GM18951 (cell line): ENCODE measurements at regions not wholly inside any gene's neighbourhood (a gene's known extent, or its start where the extent isn't known, plus 50 kb on each side); places are given as distances from the start of the nearest gene placed in this dataset.
"Not testable (repeated sequence)": the region's sequence is repeated elsewhere in the genome, so short reads cannot be mapped to it uniquely, and the experiment has no call there.

Experiments used
- POLR2A ChIP-seq: IDR thresholded peaks from 4 replicates; pipeline ENCODE4 v1.6.1; 2011; ENCODE audit warnings: mild to moderate bottlenecking; ENCODE audit not compliant: insufficient read length, insufficient read depth; ENCODE audit errors: extremely low read depth
- in situ Hi-C: fragments of 300-500 bp; cut with MboI; formaldehyde crosslinking; loops from one replicate; pipeline ENCODE4 v1.12.0; 2022; ENCODE audit warnings: low sequenced_read_pairs, mixed read lengths, inconsistent platforms; ENCODE audit not compliant: unreplicated experiment

- TF ChIP-seq POLR2A, result no peak
- in situ Hi-C loops, result no loop called here
These were observed 379.7 kb downstream of the BMP2 start for GRCh38 chr20:7147220-7147601.

DNA sequence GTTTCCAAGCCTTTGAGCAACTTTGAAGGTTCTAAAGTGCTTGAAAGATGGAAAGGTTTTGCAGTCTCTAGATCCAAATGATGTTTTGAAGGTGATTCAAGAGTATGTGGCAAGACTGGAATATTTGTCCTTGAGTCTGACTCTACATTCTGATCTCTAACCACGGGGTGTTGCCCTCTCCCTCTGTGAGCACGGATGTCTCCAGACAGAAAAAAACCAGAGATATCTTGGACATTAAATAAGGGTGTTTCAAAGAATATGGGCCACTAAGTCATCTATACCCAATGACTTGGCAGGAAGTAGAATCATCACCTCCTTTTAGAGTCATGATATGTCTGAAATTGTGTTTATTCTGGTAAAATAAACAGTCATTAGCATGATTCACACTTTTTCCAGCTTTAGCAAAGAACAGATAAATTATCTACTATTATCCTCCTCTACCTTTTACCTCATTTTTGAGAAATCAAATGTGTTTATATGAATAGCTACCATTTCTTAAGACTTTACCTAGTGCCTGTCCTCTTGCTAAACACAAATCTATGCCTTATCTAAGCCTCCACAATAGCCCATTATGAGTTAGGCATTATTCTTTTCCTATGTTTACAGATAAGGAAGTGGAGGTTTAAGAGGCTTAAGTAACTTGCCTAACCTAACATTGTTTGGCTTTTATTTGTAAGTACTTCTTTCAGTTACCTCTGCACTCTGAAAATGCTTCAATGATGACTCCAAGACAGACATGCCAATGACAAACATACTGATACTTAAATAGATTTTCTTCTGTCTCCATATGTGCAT is 384.4 kb downstream of the BMP2 start:
- TF ChIP-seq POLR2A, result no peak
- in situ Hi-C loops, result no loop called here

- no peak for TF ChIP-seq POLR2A
- in situ Hi-C loops, result no loop called here
These were observed 387.8 kb downstream of the BMP2 start for GRCh38 chr20:7155282-7155681.

DNA sequence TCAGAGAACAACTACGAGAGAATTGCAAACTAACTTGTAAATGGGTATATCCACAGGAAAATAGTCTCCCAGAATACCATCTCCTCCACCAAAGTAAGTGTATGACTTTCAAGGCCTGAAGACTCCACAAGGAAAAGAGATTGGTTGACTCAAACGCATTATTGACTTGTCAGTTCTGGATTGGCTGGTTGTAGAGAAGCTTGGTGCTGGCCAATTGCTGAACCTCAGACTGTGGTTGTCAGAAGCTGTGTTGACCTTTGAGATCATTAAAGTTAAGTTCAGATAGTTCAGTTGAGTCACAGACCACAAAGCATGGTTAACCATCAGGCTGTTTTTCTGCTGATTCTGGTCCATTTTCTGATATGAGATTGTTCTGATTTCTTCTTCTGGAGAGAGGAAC is 388.3 kb downstream of the BMP2 start:
- no peak for TF ChIP-seq POLR2A
- in situ Hi-C loops, result no loop called here

- in situ Hi-C loops, result no loop called here
- TF ChIP-seq POLR2A, result no peak
These were observed 392.4 kb downstream of the BMP2 start for GRCh38 chr20:7159903-7160302.

DNA sequence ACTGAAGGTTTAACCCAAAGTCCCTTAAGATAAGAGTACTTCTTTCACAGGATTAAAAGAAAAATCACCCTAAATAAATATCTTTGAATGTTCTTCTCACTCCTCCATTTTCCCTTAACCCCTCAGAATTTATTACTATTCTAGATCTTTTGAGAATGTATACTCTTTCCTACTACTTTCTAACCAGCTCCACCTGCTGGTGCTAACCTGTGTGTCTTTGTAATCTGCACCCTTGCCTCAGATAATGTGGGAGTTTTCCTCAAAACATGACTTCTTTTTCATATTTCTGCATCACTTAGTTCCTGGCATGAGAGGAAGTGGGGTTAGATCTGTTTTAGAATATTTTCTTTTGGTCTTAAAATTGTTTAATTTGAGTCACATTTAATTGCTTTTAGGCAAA is 394.2 kb downstream of the BMP2 start:
- in situ Hi-C loops, result no loop called here
- TF ChIP-seq POLR2A, result no peak

DNA sequence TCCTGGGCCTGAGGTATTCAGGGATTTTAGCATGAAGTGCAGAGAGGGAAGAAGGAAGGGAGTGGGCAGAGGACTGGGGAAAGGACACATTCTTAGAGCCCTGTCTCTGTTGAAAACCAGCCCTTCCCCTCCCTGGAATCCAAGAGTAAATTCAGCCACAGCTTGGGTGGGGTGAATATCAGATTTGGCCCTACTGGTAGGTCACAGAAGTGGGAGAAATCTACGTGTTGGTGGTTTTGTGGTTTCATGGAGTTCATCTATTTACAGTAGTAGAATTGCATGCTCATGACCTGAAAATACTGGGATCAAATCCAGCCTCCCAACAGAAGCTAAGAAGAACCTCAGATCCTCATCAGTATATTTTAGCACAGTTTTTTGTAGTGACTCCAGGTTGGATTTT is 404.4 kb downstream of the BMP2 start:
- in situ Hi-C loops, result no loop called here

GRCh38 chr20:7174554-7174953 is 407.1 kb downstream of the BMP2 start:
- TF ChIP-seq POLR2A, result no peak
- in situ Hi-C loops, result no loop called here

More for the DNA sequence above, 404.4 kb downstream of the BMP2 start:
- no peak for TF ChIP-seq POLR2A

DNA sequence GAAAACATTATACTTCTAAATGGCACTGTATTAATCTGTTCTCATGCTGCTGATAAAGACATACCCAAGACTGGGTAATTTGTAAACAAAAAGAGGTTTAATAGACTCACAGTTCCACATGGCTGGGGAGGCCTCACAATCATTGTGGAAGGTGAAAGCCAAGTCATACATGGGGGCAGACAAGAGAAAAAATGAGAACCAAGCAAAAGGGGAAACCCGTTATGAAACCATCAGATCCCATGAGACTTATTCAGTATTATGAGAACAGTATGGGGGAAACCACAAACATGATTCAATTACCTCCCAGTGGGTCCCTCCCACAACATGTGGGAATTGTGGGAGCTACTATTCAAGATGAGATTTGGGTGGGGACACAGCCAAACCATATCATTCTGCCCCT is 408.3 kb downstream of the BMP2 start:
- in situ Hi-C loops, result not testable (repeated sequence)

DNA sequence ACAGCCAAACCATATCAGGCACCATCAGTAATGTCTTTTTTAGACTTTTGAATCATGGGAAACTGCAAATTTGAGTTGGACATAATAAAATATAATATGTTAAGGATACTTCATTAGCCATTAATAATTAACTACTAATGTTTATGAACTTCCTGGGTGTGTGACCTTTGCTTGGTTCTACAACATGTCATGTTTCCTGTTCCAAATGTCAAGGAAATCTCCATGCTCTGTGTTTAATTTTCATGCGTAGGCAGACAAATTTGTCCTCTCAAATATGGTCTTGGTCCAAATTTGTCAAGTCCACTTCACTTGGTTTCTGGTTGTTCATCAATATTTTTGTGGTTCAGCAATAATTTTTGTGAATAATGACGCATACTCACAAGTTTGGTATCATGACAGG is 410.5 kb downstream of the BMP2 start:
- in situ Hi-C loops, result no loop called here
- no peak for TF ChIP-seq POLR2A

GRCh38 chr20:7180256-7181045 is 413.0 kb downstream of the BMP2 start:
- no peak for TF ChIP-seq POLR2A
- in situ Hi-C loops, result no loop called here

DNA sequence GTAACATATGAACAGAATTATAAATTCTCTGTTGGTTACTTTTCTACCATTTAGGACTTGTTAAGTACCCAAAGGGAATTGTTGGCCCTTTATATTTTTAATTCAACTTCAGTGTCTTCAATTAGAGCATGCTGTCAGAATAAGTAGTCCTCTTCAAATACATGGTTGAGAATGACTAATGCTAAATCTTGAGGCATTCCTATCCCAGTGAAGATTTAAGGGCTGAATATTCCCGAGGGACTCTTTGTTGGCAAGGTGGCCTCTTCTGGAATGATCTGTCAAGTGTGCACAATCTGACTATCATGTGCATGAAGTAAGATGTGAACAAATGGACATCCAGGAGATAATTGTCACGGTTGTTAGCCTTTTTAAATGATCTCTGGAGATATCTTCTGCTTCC is 421.7 kb downstream of the BMP2 start:
- no peak for TF ChIP-seq POLR2A
- in situ Hi-C loops, result no loop called here

DNA sequence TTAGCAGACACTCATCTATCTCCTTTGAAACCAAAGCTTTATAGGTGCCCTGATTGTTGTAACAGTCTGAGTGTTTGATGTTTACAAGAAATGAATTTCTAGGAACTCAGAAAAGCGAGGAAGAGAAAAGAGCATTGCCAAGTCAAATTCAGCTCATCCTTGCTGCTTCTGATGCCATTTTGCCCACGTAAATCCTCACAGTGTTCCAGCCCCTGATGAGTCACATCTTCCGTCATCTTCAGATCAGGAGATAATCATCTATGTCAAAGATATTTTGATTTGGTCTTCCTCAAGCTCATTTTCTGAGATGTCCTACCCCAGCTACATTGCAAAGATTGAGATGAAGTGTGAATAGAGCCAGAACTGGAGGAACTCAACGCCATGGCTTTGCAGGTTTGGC is 426.2 kb downstream of the BMP2 start:
- TF ChIP-seq POLR2A, result no peak
- in situ Hi-C loops, result no loop called here

DNA sequence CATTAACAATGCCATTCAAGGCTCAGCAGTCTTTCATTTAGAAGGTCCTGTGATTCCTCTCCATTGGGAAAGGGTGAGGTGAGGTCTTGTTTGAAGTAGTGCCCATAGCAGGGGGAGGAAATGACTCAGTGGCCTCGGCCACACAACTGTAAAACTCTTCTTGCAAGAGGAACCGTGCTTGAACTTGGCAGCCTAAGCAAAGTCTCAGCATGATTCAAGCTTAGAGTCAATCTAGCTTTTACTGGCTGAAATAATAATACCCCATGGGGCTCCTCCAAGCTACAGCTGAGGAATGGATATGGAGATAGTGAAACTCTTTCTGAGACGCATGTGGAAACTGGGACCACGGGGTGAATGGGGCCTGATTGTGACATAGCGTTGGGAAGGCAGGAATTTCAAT is 428.2 kb downstream of the BMP2 start:
- TF ChIP-seq POLR2A, result no peak
- in situ Hi-C loops, result no loop called here
